Psoas muscle (tissue), 7 donors: ENCODE measurements at regions not wholly inside any gene's neighbourhood (a gene's known extent, or its start where the extent isn't known, plus 50 kb on each side); places are given as distances from the start of the nearest gene placed in this dataset.

Experiments used
- ATAC-seq, 4 donors: fragments of 200-7000 bp; cut with Tn5 transposase; one replicate each; pipeline ENCODE4 v1.9.1; 2020; ENCODE audit warnings: moderate library complexity in 3 of 4, mild to moderate bottlenecking in 2 of 4
- DNase-seq, 2 donors: peaks; one replicate each; pipeline ENCODE4 v3.0.0-alpha.2; 2020
- H3K27ac ChIP-seq: fragments of 200-600 bp; one replicate; pipeline ENCODE4 v1.8.0; 2022
- H3K27me3 ChIP-seq, 3 donors: fragments of 200-600 bp in 1 of 3; one replicate each; pipeline versions ENCODE4 v1.6.1 to v1.8.0; 2013 to 2022; ENCODE audit warnings: low read length in 2 of 3, mild to moderate bottlenecking in 2 of 3, moderate library complexity in 1 of 3; ENCODE audit not compliant: insufficient read depth in 3 of 3
- H3K36me3 ChIP-seq, 2 donors: fragments of 200-600 bp in 1 of 2; one replicate each; pipeline versions ENCODE4 v1.6.1 to v1.8.0; 2013 to 2022; ENCODE audit warnings: low read depth in 1 of 2, mild to moderate bottlenecking in 1 of 2, moderate library complexity in 1 of 2; ENCODE audit not compliant: insufficient read depth in 1 of 2
- H3K4me1 ChIP-seq: fragments of 200-600 bp; one replicate; pipeline ENCODE4 v1.8.0; 2022
- H3K4me3 ChIP-seq: fragments of 200-600 bp; one replicate; pipeline ENCODE4 v1.8.0; 2022; ENCODE audit warnings: mild to moderate bottlenecking
- H3K9me3 ChIP-seq: fragments of 200-600 bp; one replicate; pipeline ENCODE4 v1.8.0; 2022
- WGBS, 3 donors: extraction: QIAGEN DNeasy Blood & Tissue Kit; methylation state at CpG; one replicate each; pipeline versions ENCODE4 v1.1.6 to v1.1.7; 2013; 5-methylcytosine and 5-hydroxymethylcytosine counted together
- intact Hi-C, 2 donors: fragments of 100-400 bp; cut with DNase I; formaldehyde crosslinking; loops; one replicate each; pipeline versions ENCODE4 v1.11.0 to v1.14.2; 2022
- TF ChIP-seq, protein P1 (sequence below): fragments of 200-600 bp; IDR thresholded peaks from one replicate; pipeline ENCODE4 v1.8.0; 2022; ENCODE audit warnings: antibody characterized with exemption
- donor health status: healthy with polysubstance abuse.
- donor health status: DM: no; HTN: no; CAD: no; lungs with moderate emphysema.
- donor health status: Bipolar disorder and iron deficiency.
- donor health status: healthy.
- donor health status: DM: yes; HTN: yes; CAD: no.
- donor health status: DM: no; HTN: no; CAD: no.
- donor health status: DM: yes; HTN: yes; CAD: no.

DNA sequence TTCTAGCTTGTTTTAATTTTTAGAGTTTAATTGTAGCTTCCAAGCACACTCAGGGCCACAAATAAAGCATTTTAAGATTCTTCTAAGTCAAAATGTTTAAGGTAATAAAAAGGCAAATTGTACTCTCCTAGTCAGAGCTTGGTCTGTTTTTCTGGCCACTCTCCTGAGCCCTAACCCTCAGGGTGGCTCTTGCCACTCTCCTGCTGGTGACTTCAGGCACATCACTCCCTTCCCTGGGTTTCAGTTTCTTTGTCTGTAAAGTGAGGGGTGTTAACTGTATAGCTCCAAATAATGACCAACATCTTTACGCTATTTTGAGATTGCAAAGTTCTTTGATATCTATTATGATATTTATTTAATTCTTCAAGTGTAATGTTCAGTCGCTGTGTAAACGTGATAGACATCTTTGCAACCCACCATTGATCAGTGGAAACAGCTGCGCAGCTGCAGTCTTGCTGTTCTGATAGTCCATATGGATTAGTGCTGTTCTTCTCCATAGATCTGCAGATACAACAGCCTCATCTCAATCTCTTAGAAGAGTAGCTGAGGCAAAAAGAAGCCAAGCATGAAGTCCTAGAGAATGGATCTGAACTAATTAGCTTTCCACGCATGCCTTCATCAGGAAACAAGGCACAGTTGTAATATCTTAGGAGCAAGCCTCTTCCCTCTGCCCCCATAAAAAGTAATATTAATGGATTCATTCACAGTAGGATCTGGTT is 189.9 kb downstream of the PLPP4 start:
- no peak overlapping the region for H3K4me3 ChIP-seq
- 76 to 80% (median 76%) methylated on average over 5 of the region's 5 CpGs for WGBS, 3 donors
- no peaks in the 10 kb centered on the region for H3K4me1 ChIP-seq
- H3K27ac ChIP-seq, result no peak overlapping the region
- ATAC-seq (no peak), DNase-seq (no peak)
- H3K9me3 ChIP-seq, result no peaks in the 10 kb centered on the region
- H3K36me3 ChIP-seq, result no peaks in the 10 kb centered on the region
- H3K27me3 ChIP-seq, result no peaks in the 10 kb centered on the region
- intact Hi-C loops, result no loop called here
- TF ChIP-seq, protein P1, sequence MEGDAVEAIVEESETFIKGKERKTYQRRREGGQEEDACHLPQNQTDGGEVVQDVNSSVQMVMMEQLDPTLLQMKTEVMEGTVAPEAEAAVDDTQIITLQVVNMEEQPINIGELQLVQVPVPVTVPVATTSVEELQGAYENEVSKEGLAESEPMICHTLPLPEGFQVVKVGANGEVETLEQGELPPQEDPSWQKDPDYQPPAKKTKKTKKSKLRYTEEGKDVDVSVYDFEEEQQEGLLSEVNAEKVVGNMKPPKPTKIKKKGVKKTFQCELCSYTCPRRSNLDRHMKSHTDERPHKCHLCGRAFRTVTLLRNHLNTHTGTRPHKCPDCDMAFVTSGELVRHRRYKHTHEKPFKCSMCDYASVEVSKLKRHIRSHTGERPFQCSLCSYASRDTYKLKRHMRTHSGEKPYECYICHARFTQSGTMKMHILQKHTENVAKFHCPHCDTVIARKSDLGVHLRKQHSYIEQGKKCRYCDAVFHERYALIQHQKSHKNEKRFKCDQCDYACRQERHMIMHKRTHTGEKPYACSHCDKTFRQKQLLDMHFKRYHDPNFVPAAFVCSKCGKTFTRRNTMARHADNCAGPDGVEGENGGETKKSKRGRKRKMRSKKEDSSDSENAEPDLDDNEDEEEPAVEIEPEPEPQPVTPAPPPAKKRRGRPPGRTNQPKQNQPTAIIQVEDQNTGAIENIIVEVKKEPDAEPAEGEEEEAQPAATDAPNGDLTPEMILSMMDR, result no peak

DNA sequence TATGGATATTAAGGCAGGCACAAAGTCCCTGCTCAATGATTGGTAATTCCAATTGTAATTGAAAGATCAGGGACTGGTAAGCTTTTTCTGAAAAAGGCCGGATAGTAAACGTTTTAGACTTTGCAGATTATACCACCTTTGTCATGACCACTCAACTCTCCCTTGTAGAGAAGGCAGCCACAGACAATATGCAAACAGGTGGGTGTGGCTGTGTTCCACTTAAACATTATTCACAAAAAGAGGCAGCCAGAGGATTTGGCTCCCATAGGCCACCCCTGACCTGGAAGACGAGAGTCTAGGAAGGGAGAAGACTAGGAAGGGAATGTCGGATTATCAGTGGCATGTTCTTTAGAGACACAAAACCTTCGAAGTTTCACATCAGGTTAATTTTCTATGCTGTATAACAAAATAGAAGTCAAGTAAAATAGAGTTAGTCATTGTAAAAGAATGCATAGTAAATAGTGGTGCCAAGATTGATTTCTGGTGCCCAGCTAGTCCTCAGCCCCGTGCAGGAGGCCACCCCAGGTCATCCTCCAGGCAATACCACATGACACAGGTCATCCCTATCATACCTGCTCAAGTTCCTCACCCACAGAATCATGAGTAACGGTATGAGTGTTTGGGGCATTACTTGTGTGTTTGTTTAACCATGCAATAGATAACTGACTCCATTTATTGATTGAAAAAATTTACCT is 193.8 kb downstream of the PLPP4 start:
- H3K27me3 ChIP-seq, result no peaks in the 10 kb centered on the region
- WGBS, 3 donors, result 67 to 77% (median 69%) methylated on average over 7 of the region's 7 CpGs
- no peak overlapping the region for H3K27ac ChIP-seq
- ATAC-seq (no peak), DNase-seq (no peak)
- TF ChIP-seq, protein P1, result no peak
- no peaks in the 10 kb centered on the region for H3K36me3 ChIP-seq
- no peaks in the 10 kb centered on the region for H3K4me1 ChIP-seq
- H3K4me3 ChIP-seq, result no peak overlapping the region
- no peaks in the 10 kb centered on the region for H3K9me3 ChIP-seq
- intact Hi-C loops, result no loop called here

DNA sequence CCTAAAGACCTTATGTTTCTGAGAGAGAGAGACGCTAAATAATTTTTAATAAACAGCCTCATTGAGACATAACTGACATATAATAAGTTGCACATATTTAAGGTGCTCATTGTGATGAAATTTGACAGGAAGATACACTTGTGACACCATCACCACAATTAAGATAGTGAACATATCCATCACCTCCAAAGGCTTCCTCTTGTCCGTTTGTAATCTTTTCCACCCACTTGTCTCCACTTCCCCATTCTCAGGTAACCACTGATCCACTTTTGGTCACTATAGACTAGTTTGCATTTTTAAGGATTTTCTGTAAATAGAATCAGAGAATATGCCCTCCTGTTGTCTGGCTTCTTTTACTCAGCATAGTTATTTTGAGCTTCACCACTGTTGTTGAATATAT is 195.1 kb upstream of the WDR11 start:
- ATAC-seq, result no peak

DNA sequence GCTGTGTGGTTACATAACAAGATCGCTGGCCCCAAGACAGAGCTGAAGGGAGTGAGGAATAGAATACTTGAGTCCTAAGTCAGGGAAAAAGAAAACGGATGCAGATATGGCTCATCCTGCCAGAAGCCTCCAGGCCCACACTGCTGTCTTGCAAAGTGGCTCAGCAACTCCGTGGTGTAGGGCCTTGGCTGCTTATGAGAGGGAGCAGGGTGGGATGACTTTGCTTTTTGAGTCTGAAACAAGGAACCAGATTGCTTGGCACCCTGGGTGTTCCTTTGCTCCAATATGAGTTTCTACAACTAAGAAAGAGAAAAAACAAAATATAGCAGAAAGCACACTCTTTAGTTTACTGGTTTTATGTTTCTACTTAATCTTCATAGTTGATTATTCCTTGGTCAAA is 193.8 kb upstream of the WDR11 start:
- no peak for DNase-seq
- intact Hi-C loops, result no loop called here
- H3K27ac ChIP-seq, result no peak overlapping the region
- WGBS, 3 donors, result 52 to 56% (median 54%) methylated on average over 3 of the region's 3 CpGs
- H3K36me3 ChIP-seq, result no peaks in the 10 kb centered on the region
- H3K27me3 ChIP-seq, result no peaks in the 10 kb centered on the region
- no peak for ATAC-seq
- no peak overlapping the region for H3K4me3 ChIP-seq
- H3K4me1 ChIP-seq, result no peaks in the 10 kb centered on the region
- TF ChIP-seq, protein P1, result no peak
- no peaks in the 10 kb centered on the region for H3K9me3 ChIP-seq

More for the DNA sequence above, 195.1 kb upstream of the WDR11 start:
- 65 to 93% (median 80%) methylated on average over 2 of the region's 2 CpGs for WGBS, 3 donors
- Histone ChIP-seq H3K36me3 (no peaks in the 10 kb centered on the region), H3K4me1 (no peaks in the 10 kb centered on the region), H3K9me3 (no peaks in the 10 kb centered on the region), H3K27me3 (no peaks in the 10 kb centered on the region), H3K27ac (no peak overlapping the region), H3K4me3 (no peak overlapping the region)
- intact Hi-C loops, result no loop called here
- TF ChIP-seq, protein P1, result no peak
- DNase-seq, result no peak
